ENCODE measurements at regions not wholly inside any gene's neighbourhood (a gene's known extent, or its start where the extent isn't known, plus 50 kb on each side); places are given as distances from the start of the nearest gene placed in this dataset.

DNA sequence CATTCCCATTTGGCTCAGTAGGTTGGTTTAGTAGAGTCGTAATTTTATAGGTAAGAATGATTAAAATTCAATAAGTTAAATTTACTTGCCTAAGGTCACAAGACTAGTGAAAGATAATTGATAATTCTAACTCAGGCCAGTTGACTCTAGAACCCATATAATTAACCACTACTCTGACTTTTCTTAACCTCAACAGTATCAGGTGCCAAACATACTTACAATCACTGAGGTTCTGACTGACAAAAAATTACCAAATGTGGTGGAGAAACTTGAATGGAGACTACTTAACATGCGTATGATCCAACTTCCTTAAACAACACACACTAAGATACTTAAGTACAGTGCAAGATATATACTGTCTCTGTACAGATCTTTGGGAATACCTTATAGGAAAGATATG, 667.3 kb upstream of the SORCS1 start:
- no peak for DNase-seq

DNA sequence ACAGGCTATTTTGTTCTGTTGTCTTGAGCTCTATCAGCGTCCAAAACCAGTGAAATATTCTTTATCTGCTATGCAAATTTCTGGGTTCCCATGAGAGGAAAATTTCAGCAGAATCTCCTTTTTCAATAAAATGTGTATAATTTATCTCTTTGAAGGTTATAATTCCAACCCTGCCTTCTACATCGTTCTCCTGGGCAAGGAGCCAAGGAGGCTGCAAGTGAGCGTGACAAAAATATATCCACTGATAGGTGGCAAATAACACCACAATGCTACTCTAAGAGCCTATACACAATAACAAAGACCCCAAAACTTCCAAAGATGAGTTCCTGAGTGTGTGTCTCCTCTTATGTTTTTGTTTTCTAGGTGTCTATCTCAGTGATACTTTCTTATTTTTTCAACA, 664.7 kb upstream of the SORCS1 start:
- no peak for DNase-seq

DNA sequence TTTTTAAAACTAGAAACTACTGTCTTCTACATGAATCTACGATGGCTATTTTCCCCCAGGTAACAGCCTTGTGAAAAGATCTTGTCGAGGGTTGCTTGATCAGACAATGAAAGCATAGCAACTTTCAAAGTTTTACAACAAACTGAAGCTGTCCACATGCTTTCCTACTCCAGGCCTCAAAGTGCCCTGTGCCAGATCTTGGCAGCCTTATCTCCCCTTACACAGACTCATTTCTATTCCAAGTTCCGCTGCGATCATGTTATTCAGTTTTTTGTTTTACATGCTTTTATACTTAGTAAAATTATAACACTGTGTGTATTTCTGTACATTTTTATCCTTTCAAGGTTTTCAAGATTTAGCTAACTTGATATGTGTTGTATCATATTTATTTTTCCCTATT, 661.7 kb upstream of the SORCS1 start:
- no peak for DNase-seq

DNA sequence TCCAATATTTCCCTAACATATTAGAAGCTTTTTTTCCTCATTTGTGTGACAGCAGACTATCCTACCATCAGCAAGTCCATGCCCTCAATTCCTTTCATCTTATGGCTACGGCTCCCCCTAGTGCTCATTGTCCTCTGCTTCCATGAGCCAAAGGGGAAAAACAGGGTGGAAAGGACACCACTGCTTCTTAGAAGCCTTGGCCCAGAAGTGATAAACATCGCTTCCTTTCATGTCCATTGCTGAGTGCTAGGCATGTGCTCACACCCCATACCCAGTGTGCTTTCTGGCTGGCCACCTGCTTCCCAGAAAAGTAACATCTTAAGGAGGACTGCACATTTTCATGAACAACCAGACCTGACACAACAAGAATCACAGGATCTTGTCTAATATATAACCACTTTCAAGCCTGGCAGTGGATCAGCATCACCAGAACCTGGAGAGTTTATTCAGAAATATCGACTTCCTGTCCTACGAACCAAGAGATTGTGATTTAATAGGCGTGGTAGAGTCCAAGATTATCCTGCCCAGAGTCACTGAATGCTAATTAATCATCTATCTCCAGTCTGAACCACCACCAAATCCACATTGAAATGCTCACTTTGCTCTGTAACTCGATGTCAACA, 650.5 kb upstream of the SORCS1 start:
- no peak for DNase-seq

DNA sequence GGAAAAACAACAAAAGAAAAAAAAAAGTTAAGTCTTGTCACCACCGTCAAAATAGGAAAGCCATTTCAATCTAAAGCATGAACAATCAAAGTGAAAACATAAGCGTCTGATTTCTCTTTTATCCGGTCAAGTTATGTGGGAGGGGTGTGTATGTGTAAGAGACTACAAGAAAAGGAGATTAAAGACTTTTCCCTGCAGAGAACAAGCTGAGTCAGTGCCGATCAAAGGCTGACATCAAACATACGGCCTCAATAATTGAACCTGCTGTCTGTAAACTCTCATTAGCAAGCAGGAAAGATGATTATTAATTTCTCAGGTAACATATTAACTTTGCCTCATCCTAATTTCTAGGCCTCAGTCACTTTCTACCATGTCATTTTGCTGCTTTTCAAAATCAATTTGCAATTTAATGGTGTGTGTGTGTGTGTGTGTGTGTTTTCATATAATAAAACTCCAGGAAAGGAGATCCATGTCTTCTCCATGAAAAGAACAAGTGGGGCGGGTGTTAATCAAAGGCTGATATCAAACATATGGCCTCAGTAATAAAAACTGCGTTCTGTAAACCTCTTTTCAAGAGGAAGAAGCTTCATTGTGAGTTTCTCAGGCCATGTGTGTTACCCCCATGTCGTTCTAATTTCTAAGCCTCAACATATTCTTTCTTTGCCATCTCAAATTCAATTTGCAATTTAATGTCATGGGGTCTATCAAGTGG, 649.1 kb upstream of the SORCS1 start:
- DNase-seq, result no peak

DNA sequence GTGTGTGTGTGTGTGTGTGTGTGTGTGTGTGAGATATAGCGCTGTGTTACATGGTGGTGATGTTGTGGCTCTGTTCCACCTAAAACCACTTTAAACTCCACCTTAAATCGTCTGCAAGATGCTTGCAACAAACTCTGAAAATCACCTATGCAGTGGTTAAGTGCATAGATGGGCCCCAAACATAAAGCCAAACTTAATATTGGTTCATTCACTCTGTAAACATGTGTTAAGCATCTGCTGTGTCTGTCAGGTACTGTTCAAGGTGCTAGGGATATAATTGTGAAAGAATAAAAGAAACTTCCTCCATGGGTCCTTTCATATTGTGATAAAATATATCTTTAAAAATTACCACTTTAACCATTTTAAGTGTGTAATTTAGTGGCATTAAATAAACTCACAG, 645.4 kb upstream of the SORCS1 start:
- DNase-seq, result no peak

DNA sequence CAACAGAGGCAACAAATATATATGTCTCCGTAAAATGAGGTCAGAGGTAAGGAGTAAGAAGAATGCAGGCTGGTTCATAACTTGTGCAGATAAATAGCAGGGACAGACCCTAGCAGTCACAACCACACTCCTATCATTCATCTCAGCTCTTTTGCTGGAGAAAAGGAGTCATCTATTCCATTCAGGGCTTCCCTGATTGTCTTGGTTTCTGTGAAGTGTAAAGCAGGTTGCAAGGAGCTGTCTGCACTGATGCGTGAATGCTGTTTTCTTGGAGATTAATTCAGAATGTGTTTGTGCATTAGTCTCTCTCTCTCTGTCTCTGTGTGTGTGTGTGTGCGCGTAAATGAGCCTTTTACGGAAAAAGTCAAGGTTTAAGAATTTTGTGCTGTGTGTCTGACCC, 643.3 kb upstream of the SORCS1 start:
- DNase-seq, result no peak

DNA sequence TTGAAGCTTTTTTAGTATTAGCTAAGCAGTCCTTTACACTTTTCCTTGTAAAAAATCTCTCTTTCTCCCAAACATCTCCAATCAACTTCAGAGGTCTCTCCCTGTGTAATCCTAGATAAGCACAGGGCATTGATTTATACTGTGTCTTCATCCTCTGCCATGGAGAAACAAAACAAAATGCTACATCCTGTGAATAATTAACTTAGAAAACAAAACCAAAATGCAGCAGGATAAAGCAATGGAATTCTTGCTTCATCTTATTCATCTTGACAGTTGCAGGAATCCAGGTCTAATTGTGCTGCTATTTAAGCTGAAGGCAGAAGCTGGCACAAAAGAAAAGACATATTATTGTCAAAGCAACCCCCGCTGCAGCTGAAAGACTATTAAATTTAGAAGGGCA, 641.5 kb upstream of the SORCS1 start:
- no peak for DNase-seq

DNA sequence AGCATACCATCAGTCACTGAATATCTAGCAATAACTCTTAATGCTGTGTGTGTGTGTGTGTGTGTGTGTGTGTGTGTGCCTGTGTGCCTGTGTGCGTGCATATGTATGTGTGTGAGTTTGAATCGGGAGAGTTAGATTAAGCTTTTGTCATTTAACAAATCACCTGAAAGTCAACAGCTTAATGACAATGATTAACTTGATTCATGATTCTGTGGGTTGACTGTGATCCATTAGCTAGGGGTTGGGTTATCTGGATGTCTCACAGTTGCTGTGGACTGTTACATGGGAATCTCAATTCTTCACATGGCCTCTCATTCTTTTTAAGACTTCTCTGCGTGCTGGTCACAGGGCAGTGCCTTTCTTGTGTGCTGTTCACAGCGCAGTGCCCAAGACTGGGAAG, 639.0 kb upstream of the SORCS1 start:
- no peak for DNase-seq

DNA sequence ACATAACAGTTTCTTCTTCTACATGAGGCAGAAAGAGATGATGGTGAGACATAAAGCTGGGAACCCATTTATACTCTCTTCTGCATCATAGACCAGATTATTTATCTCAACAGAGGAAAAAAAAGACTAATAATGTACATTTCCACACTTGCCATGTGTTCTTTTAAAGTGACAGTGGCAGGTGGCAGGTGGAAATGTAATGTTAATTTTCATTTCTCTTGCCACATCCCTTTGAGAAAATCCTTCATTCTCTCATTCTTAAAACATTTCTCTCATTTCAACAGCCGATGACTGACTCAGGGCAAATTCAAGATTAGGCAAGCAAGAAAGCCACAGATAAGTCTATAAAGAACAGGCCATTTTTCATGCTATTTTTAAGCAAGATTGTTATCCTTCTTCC, 635.6 kb upstream of the SORCS1 start:
- DNase-seq, result no peak

DNA sequence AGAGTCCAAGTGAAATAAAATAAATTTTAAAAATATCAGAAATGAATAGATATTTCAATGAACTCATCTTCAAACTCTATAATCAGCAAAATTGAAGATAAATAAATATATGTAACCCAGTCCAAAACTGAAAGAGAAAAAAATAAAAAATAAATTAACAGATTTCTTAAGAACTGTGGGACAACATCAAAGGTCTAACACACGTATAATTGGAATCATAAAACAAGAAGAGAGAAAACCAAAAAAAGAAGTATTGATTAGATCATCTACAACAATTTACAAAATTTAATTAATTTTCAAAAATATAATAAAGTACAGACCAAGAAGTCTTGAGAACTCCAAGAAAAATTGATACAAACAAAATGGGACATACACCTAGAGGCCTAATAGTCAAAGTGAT, 625.8 kb upstream of the SORCS1 start:
- no peak for DNase-seq

DNA sequence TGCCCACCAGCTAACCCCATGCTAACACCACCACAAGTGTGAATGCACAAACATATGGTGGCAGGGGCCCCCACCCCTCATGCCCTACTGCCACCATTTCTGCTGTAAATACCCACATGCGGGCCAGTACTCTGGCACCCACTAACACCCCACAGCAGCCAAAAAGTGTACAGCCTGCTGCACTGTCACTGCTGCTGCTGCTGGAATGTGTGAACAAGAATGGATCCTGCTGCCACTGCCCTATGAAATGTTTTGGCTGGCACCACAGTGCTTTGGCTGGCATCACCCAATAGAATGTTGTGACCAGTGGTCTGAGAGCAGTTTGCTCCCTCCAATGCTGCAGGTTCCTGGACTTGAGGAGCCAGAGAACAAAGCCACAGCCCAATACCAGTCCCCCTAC, 606.6 kb upstream of the SORCS1 start:
- DNase-seq, result no peak

DNA sequence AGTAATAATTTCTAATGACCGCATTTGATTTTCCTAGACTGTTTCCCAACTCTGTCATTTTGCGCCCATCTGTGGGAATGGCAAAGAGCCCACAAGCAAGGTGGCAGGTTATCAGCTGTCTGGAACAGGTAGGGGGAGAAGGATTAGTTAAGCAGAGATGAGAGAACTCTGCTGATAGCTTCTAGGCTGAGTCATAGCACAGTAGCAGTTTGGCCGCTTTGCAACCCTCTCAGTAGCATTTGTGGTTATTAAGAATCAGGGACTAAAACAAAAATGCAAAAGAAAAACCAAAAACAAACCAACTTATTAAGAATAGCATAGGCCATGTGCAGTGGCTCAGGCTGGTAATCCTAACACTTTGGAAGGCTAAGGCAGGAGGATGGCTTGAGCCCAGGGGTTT, 602.7 kb upstream of the SORCS1 start:
- no peak for DNase-seq

DNA sequence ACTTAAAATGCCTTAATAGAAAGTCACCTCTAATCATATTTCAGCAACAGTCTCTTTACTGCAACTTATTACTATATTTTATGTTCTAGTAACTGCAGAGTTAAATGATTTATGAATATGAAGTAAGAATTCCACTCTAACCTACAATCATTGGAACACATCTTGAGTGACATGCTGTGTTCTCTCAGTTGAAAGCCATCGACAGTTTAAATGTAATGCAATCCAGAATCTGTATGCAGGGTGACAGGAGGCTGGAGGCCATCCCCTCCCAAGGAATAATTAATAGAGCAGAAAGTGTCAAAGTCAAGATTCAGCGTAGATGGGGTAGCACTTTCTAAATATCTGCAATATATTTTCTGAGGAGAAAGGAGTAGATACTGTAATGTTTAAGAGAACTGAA, 590.3 kb upstream of the SORCS1 start:
- DNase-seq, result no peak

DNA sequence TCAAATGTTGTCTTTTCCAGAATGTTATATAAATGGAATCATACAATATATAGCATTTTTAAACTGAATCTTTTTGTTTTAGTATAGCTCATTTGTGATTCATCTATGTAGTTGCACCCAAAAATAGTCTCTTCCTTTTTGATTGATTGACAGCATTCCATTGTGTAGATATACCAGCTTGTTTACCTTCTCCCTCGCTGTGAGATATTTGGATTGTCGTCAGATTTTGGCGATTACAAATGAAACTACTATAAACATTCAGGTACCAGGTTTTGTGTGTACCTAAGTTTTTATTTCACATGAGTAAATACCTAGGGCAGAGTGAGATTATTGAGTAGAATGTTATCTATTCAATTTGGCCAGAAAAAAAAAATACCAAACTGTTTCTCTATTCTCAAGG, 584.7 kb upstream of the SORCS1 start:
- DNase-seq, result no peak

DNA sequence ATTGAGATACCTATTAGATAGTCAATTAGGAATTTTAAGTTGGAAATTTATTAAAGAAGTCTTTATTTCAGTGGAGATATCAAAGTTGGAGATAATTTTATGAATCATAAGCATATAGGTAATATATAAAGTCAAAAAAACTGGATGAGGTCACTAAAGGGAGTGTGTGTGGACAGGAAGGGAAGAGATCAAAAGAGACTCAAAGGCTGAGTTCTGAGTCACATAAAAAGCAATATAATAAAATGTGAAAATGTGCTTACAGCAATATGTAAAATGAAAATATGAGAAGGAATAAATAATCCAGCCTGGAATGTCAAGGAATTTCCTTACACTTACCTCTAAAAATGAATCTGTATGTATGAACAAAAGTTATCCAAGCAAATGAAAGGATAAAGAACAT, 583.3 kb upstream of the SORCS1 start:
- DNase-seq, result no peak

DNA sequence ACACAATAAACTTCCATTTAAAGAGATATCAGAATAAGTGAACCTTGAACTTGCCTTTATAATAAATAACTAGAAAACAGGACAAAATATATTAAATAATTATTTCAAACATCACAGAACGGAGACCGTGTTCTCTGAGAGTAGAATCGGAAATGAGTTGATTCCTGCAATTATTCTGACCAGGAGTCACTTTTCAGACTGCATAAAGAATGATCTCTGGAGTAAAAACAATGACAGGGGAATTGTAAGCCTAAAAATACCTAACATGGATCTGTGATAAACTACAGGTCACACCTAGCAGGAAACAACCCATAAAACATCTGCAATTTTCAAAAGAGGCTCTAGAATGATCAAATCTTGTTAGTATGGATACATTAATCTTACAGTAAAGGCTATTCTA, 577.5 kb upstream of the SORCS1 start:
- DNase-seq, result no peak

DNA sequence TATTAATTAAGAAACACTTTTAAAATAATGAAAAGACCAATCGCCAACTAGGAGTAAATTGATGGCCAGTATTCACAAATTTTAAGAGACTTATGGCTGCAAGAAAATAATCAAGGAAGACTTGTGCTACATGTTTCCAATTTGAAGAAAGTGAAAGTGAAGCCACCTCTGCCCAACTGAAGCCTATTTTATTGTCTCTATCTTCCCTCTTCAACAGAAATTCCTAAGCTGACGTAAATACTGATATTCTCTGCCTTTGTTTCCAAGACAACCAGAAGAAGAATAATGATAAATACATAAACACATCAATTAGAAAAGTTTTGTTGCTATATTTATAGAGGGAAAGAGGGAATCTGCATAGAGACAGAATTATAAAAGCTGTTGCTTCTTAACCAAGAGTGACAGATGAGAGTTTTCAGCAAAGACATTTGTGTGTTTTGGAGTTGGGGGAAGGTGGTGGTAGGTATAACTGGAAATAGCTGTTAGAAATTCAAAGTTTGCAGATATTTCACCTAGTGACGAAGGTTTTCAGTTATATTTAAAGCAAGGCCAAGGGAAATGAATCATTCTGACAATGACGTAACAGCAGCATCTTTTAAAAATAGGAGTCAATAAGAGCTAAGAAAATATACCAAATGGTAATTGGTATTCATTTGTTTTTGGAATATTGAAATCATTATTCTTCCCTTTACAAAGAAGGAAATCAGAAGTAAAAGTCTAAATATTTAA, 576.6 kb upstream of the SORCS1 start:
- no peak for DNase-seq

DNA sequence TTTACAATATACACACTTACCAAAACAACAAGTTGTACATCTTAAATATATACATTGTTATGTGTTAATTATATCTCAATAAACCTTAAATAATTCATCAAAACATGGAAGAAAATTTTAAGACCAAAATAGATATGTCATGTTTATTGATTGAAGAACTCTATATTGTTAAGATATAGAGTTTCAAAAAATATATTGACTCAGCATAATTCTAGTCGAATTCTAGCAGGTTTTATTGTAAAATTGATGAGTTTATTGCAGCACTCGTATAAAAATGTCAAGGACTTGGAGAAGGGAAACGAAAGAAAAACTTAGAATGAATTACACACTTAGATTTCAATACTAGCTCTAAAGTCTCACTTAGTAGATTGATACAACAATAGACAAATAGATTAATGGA, 575.4 kb upstream of the SORCS1 start:
- DNase-seq, result no peak

DNA sequence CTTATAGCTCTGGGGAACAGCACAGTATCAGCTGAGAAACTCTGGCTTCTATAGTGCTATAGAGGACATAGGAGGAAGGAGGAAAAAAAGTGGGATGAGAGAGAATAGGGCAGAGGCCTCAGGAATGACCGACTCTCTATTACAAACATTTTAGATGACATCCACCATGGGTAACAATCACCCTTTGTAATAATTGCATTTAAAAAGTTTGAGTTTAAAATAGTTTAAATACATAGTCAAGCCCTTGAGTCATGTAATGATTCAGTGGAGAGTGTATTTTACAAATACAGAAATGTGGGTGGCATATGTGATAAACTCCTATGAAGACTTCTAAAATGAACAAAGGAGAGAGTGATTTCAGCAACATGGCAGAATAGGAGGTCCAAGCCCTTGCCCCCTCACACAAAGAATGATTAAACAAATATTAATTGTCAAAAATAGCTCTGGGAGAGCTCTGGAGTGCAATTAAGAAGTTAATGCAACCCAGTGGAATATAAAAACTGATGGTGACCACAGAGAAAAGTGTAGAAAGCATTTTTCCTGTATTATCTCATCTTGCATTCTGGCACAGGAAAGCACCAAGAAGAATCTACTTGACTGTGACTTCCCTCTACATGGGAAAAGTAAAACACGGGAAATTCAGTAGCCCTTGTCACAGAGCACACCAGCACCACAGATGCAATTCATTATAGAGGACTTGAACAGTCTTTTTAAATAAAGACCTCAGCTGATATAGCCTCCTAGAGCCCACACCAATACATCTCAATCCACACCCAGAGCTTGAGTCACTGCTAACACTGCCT, 569.0 kb upstream of the SORCS1 start:
- no peak for DNase-seq

DNA sequence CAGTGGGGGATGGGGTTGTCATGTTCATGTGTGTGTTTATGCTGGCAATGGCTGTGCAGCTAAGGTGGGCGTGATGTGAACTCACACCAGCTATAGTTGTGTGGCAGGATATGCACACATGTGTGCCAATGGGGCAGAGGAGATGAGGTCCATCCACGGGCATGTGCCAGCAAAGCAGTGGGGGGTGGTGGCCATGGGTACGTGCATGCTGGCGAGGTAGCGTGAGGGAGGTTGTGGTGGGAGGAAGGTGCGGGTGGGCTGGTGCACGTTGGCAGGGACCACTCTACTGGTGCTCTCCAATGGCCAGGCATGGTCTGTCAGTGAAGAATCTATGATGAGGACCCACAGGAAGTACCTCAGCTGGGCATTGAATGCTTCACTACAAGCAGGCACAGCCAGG, 567.5 kb upstream of the SORCS1 start:
- DNase-seq, result no peak

DNA sequence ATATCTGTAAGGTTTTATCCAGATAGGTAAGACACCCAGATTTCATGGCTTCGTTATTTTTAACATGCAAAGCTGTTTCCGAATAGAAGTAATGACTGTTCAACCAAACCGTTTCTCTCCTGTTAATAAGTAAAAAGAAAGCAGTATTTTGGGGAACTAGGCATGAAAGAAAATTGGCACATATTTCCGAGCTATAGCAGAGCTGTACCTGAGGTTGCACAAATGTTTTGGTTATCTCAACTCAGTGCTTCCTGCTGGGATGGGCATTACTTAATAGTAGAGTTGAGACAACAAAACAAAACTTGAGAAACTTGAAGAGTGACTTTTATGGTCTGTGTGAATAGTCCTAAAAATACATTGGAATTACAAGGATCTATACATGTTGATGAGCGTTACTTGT, 564.3 kb upstream of the SORCS1 start:
- DNase-seq, result no peak

DNA sequence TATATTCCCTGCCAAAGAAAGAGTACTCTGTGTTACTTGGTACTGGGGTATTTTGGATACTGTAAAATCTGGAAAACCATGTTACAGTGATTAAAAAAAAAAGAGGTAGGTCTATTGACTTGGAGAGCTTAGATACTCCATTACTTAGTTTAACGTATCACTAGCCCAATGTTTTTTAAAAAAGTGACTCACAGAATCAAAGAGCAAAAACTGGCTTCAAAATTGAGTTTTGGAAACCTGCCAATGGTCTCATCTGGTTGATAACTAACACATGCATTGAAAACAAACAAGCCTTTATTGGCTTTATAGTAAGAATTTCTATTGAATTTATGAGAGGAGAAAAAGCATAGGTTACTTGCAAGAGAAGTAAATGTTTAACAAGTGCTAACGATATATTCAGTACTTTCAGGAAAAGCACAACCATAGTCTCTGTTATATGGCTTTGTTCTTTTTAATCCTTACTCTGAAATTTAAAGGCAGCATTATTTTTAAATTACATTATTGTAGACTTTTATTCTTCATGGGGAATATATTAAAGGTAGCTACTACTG, 563.3 kb upstream of the SORCS1 start:
- DNase-seq, result no peak
